HCT116 (cell line): ENCODE measurements at regions not wholly inside any gene's neighbourhood (a gene's known extent, or its start where the extent isn't known, plus 50 kb on each side); places are given as distances from the start of the nearest gene placed in this dataset.

ENCODE experiments used
- CTCF ChIP-seq, 3 experiments: fragments of 200-600 bp in 1 of 3; sonication (generic) in 1 of 3; IDR thresholded peaks in 2 of 3; conservative IDR thresholded peaks in 1 of 3; 2 replicates each; pipeline ENCODE4 v1.5.1; 2012 to 2017; ENCODE audit warnings: low read depth in 2 of 3, low read length in 2 of 3, antibody characterized with exemption in 1 of 3, borderline replicate concordance in 1 of 3, control low read depth in 1 of 3, mild to moderate bottlenecking in 1 of 3, mixed read lengths in 1 of 3, mixed run types in 1 of 3, moderate library complexity in 1 of 3; ENCODE audit not compliant: insufficient read depth in 1 of 3
- POLR2A ChIP-seq: IDR thresholded peaks from 2 replicates; pipeline ENCODE4 v1.7.0; 2011; ENCODE audit warnings: borderline replicate concordance; ENCODE audit not compliant: insufficient read depth, insufficient read length; ENCODE audit errors: extremely low read depth
- YY1 ChIP-seq: IDR thresholded peaks from 2 replicates; pipeline ENCODE4 v1.6.1; 2011; ENCODE audit warnings: low read length, low read depth, moderate library complexity, mild to moderate bottlenecking; ENCODE audit not compliant: insufficient replicate concordance; ENCODE audit errors: extremely low read depth
- ZFX ChIP-seq: fragments of 450-650 bp; IDR thresholded peaks from 2 replicates; pipeline ENCODE4 v1.6.1; 2017
- ZNF274 ChIP-seq: fragments of 200-500 bp; sonication (Bioruptor generic); IDR thresholded peaks from 2 replicates; pipeline ENCODE4 v1.6.1; 2014; ENCODE audit warnings: mild to moderate bottlenecking, low read depth, low read length, inconsistent platforms

GRCh38 chr3:104632947-104633346 is 733.8 kb upstream of the ALCAM start:
- no peak for TF ChIP-seq ZNF274
- TF ChIP-seq ZFX, result no peak
- no peak for TF ChIP-seq YY1
- no peak for TF ChIP-seq CTCF (IDR thresholded peaks at IDR 0.05 in 2 of 3, conservative IDR thresholded peaks at IDR 0.05 in 1 of 3; ENCODE audit: borderline replicate concordance in 1 of 3, insufficient read depth in 1 of 3, low read depth in 2 of 3, low read length in 2 of 3)
- no peak for TF ChIP-seq POLR2A
